ENCODE measurements at regions not wholly inside any gene's neighbourhood (a gene's known extent, or its start where the extent isn't known, plus 50 kb on each side); places are given as distances from the start of the nearest gene placed in this dataset.

DNA sequence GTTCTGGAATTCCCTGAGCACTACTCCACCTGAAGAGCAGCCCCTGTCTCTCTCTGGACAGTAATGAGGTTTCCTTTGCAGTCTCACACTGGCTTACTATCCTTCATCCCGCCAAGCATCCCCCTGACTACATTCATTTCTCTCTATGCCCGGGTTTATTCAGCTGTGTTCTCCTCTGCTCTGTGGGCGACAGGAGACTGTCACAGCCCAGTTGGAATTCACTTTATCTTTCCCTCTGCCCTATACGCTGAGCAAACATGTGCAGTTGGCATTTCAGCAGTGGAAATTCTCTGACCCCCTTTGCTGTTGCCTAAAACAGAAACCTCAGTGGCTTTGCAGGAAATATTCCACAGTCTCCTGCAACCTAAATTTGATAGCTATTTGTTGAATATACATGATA lies 83.5 kb upstream of the MAX start:
- DNase-seq (ENCODE audit: low read depth in 2 of 2): no peak

DNA sequence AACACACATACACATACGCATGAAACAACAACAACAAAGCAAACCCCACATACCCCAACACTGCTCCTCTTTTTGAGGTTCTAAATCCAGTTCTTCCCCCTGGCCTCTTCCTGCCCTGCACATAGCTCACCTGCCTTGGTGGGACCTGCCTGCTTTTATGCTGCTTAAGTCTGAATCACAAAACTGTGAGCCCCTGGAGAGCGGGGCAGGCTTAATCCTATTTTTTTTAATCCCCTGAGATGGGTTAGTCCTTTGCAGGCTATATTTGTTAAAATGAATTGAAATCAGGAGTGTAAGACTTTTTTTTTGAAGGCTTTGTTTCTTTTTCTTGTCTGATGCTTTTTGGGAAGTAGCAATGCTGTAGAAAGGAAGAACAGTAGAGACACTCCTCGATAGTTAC lies 84.6 kb upstream of the MAX start:
- DNase-seq (ENCODE audit: low read depth in 2 of 2): no peak

DNA sequence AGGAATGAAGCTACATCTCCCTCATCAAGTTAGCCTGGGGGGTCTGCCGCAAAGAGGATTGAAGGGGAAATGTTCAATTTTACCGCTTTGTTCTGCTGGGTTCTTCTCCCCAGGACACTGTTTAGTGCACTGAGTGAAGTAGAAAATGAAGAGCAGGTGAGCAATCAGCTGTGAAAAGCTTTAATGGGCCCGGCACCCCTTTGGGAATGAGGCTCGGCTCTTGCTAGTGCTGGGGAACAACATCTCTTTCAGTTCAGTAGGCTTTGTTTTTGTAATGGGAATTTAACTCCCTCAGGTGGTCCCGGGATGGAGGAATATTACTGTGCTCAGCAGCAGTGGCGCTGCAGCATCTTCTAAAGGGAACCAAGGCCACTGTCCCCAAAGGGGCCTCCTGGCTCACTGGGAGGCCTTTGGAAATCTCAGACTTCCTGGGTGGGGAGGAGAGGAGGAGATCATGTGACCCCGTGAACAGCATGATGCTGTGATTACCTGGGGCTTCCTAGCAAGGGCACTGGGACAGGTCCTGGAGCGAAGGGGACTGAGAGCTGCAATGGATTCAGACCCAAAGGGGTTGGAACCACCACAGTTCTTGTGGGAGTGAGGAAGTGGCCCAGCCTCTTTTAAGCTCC lies 85.2 kb upstream of the MAX start:
- DNase-seq (ENCODE audit: low read depth in 2 of 2): no peak

DNA sequence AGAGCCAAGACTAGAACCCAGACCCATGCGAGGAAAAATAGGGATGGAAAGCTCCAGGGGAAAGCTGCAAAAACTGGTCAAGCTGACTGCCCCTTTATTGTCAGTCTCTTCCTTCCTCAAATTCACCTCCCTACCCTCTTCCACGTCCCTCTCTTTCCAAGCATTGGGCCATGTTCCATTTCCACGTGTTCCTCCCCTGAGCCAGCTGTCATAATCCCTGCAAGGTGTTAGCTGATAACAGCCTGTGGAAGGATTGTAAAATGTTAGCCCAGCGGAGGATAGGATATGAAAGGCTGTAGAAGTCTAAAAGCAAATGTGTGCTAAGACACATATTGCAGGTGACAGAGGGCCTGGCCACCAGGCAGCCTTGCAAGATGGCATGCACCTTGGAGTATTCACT lies 88.0 kb upstream of the MAX start:
- DNase-seq (ENCODE audit: low read depth in 2 of 2): no peak

DNA sequence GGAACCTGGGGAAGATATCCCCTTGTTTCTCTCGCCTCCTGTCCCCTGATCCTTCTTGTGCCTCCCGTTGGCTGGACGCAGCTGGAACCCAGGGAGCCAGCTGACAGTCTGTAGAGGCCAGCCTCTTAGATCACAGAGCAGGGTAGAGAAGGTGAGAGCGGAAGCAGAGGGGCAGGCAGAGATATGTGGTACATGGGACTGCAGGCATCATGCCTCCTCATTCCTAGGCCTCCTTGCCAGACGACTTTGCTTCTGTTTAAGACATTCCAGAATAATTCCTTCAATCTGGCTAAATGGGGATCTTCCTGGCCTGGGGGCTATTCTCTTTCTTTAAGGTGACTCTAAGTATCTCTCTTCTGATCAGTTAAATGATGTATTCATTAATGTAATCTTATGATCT lies 89.4 kb upstream of the MAX start:
- no peak for DNase-seq (ENCODE audit: low read depth in 2 of 2)

DNA sequence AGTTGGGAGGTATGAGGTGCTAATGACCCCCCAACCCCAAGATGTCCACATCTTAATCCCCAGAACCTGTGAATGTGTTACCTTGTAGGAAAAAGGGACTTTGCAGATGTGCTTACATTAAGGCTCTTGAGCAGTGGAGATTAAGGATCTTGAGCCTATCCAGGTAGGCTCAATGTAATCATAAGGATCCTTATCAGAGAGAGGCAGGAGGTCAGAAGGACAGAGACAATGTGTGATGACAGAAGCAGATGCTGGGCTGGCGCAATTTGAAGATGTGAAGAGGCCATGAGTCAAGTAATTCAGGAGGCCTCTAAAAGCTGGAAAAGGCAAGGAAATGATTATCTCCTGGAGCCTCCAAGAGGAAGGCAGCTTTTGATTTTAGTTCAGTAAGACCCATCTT lies 90.4 kb upstream of the MAX start:
- no peak for DNase-seq (ENCODE audit: low read depth in 2 of 2)

DNA sequence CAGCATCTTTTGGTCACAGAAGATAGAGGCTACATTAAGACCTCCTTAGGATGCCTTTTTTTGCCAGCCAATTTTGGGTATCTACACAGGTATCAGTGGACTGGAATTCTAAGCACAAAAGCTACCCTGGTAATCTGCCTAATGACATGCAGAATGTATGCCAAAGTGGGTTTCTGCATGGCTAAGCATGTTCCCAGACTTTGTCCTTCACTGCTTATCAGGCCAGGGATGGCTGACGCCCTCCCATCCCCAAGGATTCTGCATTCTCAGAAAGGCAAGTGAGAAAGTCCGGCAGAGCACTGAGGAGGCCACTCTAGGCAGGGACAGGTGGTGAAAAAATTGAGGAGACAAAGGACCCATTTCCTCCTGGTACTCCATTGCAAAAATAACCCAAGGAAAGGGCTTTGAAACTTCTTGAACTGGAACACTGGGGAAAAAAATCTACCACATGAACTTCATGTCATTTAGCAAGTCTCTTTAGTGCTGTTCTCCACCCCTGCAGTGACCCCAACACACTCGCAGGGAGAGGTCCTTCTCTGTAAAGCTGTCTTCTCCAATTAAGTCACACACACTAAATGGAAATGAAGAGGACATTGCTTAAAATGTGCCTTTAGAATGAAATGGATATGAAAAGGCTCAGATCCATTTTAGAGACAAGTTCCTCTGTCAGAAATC lies 91.7 kb upstream of the MAX start:
- DNase-seq (ENCODE audit: low read depth in 2 of 2): no peak

DNA sequence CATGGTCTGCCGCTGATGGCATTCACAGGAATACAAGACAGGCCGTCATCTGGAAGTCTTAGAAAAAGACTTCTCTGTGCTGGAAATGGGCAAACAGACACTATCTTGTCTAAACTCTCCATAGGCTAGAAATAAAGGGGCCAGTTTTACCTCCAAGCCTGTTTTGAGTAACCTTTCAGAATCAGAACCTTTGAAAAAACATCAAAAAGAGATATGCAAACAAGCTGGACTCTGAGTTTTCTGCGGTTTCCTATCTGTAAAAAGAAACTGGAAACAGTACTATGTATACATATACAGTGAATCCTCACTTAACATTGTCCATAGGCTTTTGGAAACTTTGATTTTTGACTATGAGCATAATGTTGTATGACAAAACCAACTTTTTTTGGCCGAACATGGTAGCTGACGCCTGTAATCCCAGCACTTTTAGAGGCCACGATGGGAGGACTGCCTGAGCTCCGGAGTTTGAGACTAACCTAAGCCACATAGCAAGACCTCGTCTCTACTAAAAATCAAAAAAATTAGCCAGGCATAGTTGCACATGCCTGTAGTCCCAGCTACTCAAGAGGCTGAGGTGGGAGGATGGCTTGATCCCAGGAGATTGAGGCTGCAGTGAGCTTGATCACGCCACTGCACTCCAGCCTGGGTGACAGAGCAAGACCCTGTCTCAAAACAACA lies 92.9 kb upstream of the MAX start:
- DNase-seq (ENCODE audit: low read depth in 2 of 2): no peak

DNA sequence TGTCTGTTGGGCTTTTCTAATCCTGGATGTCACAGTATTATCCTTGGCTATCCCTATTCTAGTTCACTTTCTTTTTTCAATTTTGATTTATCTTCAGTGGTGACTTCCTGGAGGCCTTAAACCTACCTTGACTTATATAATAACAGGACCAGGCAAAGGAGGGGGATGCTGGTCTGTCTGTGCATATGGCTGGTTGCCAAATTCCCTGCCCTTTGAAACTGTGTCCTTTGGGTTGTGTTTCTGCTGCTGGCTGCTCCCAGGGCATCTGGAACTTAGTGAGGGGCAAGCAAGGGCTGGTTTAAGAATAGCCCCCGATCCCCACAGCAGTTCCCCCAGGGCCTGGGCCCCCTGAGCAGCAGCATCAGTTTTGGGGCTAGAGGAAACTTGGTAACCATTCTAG lies 96.0 kb upstream of the MAX start:
- no peak for DNase-seq (ENCODE audit: low read depth in 2 of 2)

DNA sequence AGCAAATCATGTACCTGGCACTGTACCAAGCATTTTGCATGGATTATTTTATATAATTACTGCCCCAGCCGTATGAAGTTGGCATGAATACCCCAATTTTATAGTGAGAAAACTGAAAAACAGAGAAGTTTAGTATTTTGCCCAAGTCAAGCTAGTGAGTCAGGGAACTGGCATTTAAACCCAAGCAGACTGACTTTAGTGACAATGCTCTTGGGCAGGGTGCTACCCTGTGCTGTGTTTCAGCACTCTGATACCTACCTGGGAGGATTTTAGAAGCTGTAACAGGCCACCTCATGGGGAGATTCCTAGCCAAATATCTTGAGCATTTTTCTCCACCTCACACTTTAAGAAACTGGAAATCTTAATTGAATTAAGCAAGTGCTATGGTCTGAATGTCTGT lies 98.1 kb upstream of the MAX start:
- DNase-seq (ENCODE audit: low read depth in 2 of 2): no peak

DNA sequence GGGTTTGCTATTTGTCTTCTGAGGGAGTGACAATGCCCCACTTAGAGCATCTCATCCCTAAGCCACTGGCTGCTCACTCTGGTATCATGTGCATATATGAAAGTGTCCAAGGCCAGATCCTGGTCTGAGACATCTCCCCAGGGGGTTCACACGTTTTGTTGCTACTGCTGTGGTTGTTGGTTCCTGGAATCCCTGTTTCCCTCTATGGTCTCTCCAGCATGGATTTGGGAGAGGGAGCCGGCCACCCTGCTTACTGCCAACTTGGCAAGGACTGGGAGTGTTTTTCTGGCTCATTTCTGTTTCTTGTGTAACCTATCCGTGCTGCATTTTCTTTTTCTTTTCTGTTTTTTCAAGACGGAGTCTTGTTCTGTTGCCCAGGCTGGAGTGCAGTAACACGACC lies 101.3 kb upstream of the MAX start:
- no peak for DNase-seq (ENCODE audit: low read depth in 2 of 2)

DNA sequence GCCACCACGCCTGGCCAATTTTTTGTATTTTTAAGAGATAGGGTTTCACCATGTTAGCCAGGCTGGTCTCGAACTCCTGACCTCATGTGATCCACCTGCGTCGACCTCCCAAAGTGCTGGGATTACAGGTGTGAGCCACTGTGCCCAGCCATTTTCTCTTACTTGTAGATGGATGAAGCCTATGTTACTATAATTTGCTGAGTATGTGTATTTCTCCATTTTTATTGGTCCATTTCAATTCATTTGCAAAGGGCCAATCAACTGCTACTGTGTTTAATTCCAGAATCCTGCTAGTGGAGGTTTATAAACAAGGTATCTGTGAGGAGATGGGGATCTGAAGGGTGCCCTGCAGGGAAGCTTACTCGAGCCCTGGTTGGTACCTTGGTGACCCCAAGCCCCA lies 101.7 kb upstream of the MAX start:
- DNase-seq (ENCODE audit: low read depth in 2 of 2): no peak

DNA sequence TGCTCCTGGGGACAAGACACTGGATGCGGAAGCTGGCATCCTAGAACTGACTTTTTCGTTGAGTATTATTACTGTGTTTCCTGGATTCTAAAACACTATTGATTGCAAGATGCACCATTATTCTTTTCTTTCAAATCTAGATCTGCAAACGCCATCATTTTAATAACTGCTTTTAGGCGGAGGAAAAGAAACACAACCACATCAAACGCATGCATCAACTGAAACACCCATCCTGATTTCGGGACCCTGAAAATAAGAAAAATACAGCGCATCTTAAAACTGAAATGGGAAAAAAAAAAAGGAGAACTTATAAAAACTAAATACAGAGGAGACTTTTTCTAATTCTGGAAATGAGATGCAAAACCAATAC lies 103.7 kb upstream of the MAX start:
- no peak for DNase-seq (ENCODE audit: low read depth in 2 of 2)

DNA sequence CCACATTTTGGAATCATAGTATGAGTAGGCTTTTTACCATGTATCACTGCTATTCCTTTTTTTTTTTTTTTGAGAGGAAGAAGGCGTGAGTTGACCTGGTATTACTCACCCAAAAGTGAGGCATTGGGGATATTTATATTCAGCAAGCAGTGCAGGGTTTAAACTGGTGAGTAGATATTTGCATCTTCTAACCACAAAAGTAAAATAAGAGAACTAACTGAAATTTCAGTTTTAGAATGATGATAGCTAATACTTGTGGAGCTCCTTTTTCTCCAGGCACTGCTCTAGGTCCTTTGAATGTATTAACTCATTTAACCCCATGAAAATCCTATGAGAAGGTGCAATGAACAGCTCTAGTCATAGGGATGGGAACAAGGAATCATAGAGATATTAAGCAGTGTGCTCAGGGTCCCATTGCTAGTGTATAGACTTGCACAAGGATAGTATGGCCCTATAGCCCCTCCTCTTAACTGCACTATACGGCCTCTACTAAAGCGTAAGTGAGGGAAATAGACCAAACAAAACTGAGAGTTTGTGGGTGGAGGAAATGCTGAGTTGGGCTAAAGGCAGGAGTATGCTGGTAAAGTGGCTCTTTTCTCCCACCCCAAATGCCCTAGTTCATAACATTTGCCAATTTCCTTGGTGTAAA lies 104.3 kb upstream of the MAX start:
- DNase-seq (ENCODE audit: low read depth in 2 of 2): peak in 1 of 2 donors; percentile 34

DNA sequence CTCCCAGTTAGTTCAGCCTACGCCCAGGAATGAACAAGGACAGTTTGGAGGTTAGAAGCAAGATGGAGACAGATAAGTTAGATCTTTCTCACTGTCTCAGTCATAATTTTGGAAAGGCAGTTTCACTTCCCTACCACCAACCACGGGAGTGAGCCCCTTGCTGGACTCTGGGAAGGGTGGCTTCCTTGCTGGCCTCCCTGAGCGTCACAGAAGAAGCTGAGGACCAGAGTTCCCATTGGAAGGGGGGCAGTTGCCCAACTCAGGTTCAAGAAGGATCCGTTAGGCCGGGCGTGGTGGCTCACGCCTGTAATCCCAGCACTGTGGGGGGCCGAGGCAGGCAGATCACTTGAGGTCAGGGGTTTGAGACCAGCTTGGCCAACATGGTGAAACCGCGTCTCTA lies 106.2 kb upstream of the MAX start:
- DNase-seq (ENCODE audit: low read depth in 2 of 2): no peak

DNA sequence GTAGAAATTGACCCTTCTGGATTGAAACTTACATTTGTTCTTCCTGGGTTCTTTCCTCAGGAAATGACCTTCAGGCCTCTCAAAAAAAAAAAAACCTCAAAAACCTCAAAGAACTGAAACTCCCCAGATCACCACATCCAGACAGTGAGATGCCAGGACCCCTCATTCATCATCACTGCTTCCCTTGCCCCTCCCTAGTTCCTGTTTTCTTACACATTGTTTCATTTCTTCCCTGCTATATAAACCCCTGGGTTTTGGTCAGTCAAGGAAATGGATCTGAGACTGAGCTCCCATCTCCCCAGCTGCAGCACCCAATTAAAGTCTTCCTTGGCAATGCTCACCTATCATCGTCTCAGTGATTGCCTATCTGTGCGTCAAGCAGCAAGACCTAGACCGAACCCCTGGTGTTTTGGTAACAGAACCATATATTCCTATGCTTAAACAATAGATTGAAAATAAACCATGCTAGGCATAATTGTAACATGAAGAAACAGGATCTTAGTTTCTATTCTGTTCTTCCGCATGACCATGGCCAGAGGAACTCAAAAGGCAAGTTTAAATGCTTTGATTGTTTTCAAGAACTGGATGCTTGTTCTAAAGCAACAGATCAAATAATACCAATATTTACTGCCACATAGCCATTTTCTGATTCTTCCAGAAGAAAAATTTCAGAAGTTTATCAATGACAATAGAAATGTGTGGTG lies 108.0 kb upstream of the MAX start:
- no peak for DNase-seq (ENCODE audit: low read depth in 2 of 2)

DNA sequence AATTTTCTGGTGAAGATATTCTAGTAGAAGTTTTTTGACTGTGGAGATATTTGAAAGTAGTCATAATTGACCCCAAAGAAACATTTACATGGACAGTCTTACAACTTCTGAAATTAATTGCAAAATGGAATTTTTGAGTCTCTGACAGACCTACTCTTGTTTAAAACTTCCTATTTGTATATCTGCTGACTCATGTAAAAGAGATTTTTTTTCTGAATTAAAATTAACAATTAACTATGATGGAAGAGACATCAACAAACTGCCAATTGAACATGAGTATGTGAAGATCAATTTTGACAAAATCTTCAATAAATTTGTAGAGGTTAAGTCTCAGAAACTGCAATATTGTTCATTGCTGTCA lies 108.5 kb upstream of the MAX start:
- DNase-seq (ENCODE audit: low read depth in 2 of 2): no peak

DNA sequence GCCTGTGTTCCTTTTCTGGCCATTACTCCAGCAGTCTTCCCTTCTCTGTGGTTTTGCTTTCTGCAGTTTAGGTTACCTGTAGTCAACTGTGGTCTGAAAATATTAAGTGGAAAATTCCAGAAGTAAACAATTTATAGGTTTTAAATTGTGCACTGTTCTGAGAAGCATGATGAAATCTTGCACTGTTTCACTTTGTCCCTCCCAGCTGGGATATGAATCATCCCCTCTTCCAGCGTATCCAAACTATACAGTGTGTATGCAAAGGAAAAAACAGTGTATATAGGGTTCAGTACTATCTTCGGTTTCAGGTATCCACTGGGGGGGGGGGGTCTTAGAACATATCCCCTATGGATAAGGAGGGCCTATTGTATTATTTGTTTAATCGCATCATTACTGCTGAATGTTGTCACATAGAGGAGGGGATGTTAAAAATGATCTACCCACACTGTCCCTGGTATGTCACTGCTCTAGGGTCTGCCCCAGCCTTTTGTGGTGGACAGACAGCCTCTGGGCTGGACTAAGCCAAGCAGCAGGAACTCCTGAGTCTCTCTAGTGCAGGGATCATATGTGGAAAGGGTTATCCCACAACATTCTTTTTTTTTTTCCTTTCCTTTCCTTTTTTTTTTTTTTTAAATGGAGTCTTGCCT lies 109.1 kb upstream of the MAX start:
- DNase-seq (ENCODE audit: low read depth in 2 of 2): no peak

DNA sequence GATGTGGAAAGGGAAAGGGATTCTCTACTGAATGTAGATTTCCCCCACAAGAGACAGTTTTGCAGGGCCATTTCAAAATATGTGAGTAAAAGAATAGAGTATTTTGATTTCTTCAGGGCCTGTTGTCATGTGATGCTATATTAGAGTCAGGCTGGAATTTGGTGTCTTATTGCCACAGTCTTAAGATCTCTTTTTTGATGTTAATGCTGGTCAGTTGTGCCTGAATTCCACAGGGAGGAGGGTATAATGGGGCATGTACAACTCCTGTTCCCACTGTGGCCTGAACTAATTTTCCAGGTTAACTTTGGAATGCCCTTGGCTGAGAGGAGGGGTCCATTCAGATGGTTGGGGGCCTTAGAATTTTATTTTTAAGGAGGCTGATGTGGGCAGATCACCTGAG lies 111.0 kb upstream of the MAX start:
- no peak for DNase-seq (ENCODE audit: low read depth in 2 of 2)

DNA sequence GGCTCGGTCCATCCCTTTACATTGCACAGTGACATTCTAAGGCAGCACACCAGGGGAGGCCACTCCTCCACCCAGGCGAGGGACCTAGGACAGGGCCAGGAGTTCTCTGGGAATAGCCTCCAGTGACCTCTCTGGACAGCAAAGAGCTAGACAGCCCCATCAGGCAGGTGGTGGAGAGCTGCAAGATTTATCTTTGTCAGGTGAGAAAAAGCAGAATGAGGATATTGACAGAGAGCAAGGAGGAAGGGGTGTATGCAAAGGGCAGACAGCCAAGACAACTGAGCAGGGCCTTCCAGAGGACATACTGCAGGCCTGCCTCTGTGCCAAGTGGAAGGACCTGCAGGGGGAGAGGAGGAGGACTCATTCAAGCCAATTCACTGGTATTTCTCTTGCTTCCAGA lies 112.4 kb upstream of the MAX start:
- DNase-seq (ENCODE audit: low read depth in 2 of 2): no peak

DNA sequence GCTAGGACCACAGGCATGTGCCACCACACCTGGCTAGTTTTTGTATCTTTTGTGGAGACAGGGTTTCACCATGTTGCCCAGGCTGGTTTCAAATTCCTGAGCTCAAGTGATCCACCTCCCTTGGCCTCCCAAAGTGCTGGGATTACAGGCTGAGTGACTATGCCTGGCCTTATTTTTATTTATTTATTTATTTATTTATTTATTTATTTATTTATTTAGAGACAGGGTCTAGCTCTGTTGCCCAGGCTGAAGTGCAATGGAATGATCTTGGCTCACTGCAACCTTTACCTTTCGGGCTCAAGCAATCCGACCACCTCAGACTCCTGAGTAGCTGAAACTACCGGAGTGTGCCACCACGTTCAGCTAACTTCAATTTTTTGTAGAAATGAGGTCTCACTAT lies 117.0 kb upstream of the MAX start:
- DNase-seq (ENCODE audit: low read depth in 2 of 2): no peak

DNA sequence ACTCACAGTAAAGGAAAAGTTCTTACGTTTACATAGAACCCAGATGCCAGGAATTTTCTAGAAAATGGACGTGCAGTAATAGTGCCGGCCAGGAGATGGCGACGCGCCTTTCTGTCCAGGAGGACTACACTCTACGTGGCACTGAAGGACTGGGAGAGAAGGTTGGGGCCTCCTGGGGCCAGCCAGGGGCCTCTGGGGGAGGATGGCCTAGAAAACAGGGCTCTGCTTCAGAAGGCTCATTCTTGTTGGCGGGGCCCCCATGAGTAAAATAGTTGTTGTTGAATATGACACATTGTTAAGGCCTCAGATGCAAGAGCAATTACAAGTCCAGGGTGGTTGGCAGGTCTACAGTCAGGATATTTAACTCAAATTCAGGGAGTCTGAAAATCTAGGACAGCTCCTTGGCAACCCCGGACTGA lies 120.1 kb upstream of the MAX start:
- DNase-seq (ENCODE audit: low read depth in 2 of 2): peak in 1 of 2 donors; percentile 40
